Caco-2 (cell line): ENCODE measurements at regions not wholly inside any gene's neighbourhood (a gene's known extent, or its start where the extent isn't known, plus 50 kb on each side); places are given as distances from the start of the nearest gene placed in this dataset.

Source experiments
- BruUV-seq: library from RNA; stranded (reverse); fragments of 400-500 nt; replicated peaks from 2 replicates; lab custom pipeline; 2021; lab: Mats Ljungman, UMichigan
- CTCF ChIA-PET: fragments of 300-600 bp; sonication (Branson Sonifier 250); formaldehyde crosslinking; loops from one replicate; lab custom pipeline; 2022; ENCODE audit warnings: antibody characterized with exemption; lab: Charles Lee
- POLR2A ChIA-PET: fragments of 300-600 bp; sonication (Branson Sonifier 250); formaldehyde crosslinking; loops from one replicate; lab custom pipeline; 2022; ENCODE audit warnings: antibody characterized with exemption; lab: Charles Lee
- DNase-seq, 2 experiments: peaks; one replicate each; pipeline versions ENCODE4 v3.0.0 to v3.0.0-alpha.2; 2020 to 2022
- H3K27me3 ChIP-seq: replicated peaks from 2 replicates; pipeline ENCODE4 v1.6.0; 2011; ENCODE audit warnings: low read length; ENCODE audit not compliant: control insufficient read depth, insufficient read depth
- H3K36me3 ChIP-seq: 2 replicates; pipeline ENCODE4 v1.5.1; 2011; ENCODE audit warnings: low read length; ENCODE audit not compliant: control insufficient read depth, insufficient read depth
- H3K4me1 ChIP-seq: fragments of 250-450 bp; sonication (Bioruptor Pico); 2 replicates; pipeline ENCODE4 v1.5.1; 2020; ENCODE audit warnings: mild to moderate bottlenecking
- H3K4me3 ChIP-seq: 2 replicates; pipeline ENCODE4 v1.5.1; 2011; ENCODE audit warnings: low read depth, mild to moderate bottlenecking, control low read depth, low read length
- H3K9me3 ChIP-seq: fragments of 250-450 bp; sonication (Bioruptor Pico); 2 replicates; pipeline ENCODE4 v1.5.1; 2020; ENCODE audit warnings: mild to moderate bottlenecking, moderate library complexity
- H3K27ac Mint-ChIP-seq: one replicate; pipeline ENCODE4 v1.8.0; 2022; ENCODE audit warnings: mixed read lengths; ENCODE audit not compliant: unreplicated experiment
- H3K27me3 Mint-ChIP-seq: one replicate; pipeline ENCODE4 v1.8.0; 2022; ENCODE audit warnings: mixed read lengths; ENCODE audit not compliant: insufficient read depth, unreplicated experiment
- H3K36me3 Mint-ChIP-seq: one replicate; pipeline ENCODE4 v1.8.0; 2022; ENCODE audit warnings: mild to moderate bottlenecking, mixed read lengths; ENCODE audit not compliant: insufficient read depth, unreplicated experiment
- H3K4me1 Mint-ChIP-seq: one replicate; pipeline ENCODE4 v1.8.0; 2022; ENCODE audit warnings: low read depth, mixed read lengths; ENCODE audit not compliant: unreplicated experiment
- H3K4me3 Mint-ChIP-seq: one replicate; pipeline ENCODE4 v1.8.0; 2022; ENCODE audit warnings: mild to moderate bottlenecking, moderate library complexity, mixed read lengths; ENCODE audit not compliant: unreplicated experiment
- H3K9me3 Mint-ChIP-seq: one replicate; pipeline ENCODE4 v1.8.0; 2022; ENCODE audit warnings: mixed read lengths; ENCODE audit not compliant: unreplicated experiment
- intact Hi-C: fragments of 100-400 bp; cut with micrococcal nuclease; formaldehyde crosslinking; loops from one replicate; pipeline ENCODE4 v1.10.0; 2022; ENCODE audit not compliant: unreplicated experiment
- TF ChIP-seq, protein P1 (sequence below), 2 experiments: fragments of 200-600 bp in 1 of 2; IDR thresholded peaks; 1 replicate in 1 of 2; 2 replicates in 1 of 2; pipeline versions ENCODE4 v1.5.1 to v1.8.0; 2011 to 2022; ENCODE audit warnings: antibody characterized with exemption in 1 of 2, control low read depth in 1 of 2, inconsistent platforms in 1 of 2, low read depth in 1 of 2, low read length in 1 of 2, mild to moderate bottlenecking in 1 of 2, moderate library complexity in 1 of 2; ENCODE audit not compliant: insufficient read depth in 1 of 2, severe bottlenecking in 1 of 2, unreplicated experiment in 1 of 2

DNA sequence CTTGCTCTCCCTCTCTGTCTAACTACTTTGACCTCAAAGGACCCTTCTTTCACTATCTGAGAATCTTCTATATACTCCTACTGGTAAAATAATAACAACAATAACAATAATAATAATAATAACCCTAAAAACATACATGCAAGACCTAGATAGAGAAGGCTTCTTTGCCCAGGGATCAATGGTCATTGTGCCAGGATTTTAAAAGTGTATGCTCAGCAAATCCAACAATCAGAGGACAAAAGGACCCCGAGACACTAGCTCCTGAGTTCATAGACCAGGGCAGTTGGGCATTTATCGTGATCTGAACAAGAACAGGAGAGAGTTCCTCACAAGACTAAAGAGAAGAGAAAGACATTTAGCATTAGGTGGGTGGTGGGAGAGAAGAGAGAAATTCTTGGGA, 358.5 kb downstream of the DAD1 start:
- no peak for DNase-seq
- Histone ChIP-seq H3K36me3 (no peaks in the 10 kb centered on the region), H3K4me3 (no peak overlapping the region), H3K9me3 (peaks cover 21% of the 10 kb centered on the region), H3K4me1 (peaks cover 12% of the 10 kb centered on the region), H3K27me3 (no peaks in the 10 kb centered on the region)
- intact Hi-C loops = no loop called here
- H3K27me3 Mint-ChIP-seq = no peaks in the 10 kb centered on the region
- no peak overlapping the region for H3K27ac Mint-ChIP-seq
- no peaks in the 10 kb centered on the region for H3K4me1 Mint-ChIP-seq
- H3K9me3 Mint-ChIP-seq = peaks cover 27% of the 10 kb centered on the region
- no TSS peak for BruUV-seq
- peaks cover 5% of the 10 kb centered on the region for H3K36me3 Mint-ChIP-seq
- CTCF ChIA-PET = interaction anchor here (1.0 kb wide), 1 partner anchor 155 kb away, joined by 4 read pairs; no protein-coding TSS in a partner anchor
- no peak overlapping the region for H3K4me3 Mint-ChIP-seq
- POLR2A ChIA-PET = no interaction called here
- TF ChIP-seq, protein P1, sequence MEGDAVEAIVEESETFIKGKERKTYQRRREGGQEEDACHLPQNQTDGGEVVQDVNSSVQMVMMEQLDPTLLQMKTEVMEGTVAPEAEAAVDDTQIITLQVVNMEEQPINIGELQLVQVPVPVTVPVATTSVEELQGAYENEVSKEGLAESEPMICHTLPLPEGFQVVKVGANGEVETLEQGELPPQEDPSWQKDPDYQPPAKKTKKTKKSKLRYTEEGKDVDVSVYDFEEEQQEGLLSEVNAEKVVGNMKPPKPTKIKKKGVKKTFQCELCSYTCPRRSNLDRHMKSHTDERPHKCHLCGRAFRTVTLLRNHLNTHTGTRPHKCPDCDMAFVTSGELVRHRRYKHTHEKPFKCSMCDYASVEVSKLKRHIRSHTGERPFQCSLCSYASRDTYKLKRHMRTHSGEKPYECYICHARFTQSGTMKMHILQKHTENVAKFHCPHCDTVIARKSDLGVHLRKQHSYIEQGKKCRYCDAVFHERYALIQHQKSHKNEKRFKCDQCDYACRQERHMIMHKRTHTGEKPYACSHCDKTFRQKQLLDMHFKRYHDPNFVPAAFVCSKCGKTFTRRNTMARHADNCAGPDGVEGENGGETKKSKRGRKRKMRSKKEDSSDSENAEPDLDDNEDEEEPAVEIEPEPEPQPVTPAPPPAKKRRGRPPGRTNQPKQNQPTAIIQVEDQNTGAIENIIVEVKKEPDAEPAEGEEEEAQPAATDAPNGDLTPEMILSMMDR (IDR thresholded peaks at IDR 0.05; ENCODE audit: insufficient read depth in 1 of 2, low read depth in 1 of 2, low read length in 1 of 2, severe bottlenecking in 1 of 2, unreplicated experiment in 1 of 2) = no peak

DNA sequence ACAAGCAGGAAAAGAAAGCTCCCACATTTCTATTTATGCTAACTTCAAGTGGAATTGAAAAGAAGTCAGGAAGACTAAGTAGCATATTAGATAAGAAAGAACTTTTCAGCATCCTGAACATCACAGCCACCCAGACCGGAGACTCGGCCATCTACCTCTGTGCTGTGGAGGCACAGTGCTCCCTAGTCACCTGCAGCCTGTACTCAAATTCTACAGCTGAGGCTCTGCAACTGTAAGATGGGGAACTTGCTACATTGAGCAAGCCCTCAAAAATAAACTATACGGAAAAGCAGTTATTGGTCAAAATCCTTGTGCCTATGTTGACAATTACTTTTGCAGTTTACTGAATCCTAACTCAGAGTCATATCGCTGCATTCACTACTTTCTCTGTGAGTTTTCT, 361.9 kb downstream of the DAD1 start:
- intact Hi-C loops = loop anchor here (2.0 to 10.0 kb wide), 4 partner anchors 62 to 246 kb away; no protein-coding TSS in a partner anchor
- CTCF ChIA-PET = interaction anchor here (0.7 to 2.2 kb wide), 3 partner anchors 37 to 237 kb away, joined by 3 to 11 read pairs (median 4); no protein-coding TSS in a partner anchor
- Mint-ChIP-seq H3K36me3 (peaks cover 5% of the 10 kb centered on the region), H3K9me3 (peaks cover 16% of the 10 kb centered on the region), H3K27ac (no peak overlapping the region), H3K4me3 (no peak overlapping the region), H3K27me3 (no peaks in the 10 kb centered on the region), H3K4me1 (no peaks in the 10 kb centered on the region)
- Histone ChIP-seq H3K27me3 (no peaks in the 10 kb centered on the region), H3K36me3 (no peaks in the 10 kb centered on the region), H3K9me3 (peaks cover 9% of the 10 kb centered on the region), H3K4me1 (peaks cover 15% of the 10 kb centered on the region), H3K4me3 (no peak overlapping the region)
- no TSS peak for BruUV-seq
- DNase-seq = no peak
- TF ChIP-seq, protein P1 (IDR thresholded peaks at IDR 0.05; ENCODE audit: insufficient read depth in 1 of 2, low read depth in 1 of 2, low read length in 1 of 2, severe bottlenecking in 1 of 2, unreplicated experiment in 1 of 2) = no peak
- POLR2A ChIA-PET = no interaction called here

DNA sequence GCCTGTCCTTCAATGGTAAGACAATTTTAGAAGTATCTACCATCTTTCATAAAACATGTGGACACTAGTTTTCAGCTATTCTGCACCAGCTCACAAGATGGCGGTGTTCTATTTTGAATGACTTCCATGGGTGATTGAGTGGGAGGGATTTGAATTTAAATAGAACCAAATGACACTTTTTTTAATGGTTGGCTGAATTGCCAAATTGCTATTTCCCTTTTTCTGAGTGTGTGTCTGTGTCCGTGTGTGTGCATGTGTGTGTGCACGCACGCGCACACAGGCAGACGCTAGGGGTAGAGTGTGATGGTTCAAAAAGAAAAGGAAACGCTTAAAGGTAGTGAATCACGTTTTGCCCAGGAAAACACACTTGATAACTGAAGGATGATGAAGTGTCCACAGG, 362.6 kb downstream of the DAD1 start:
- Histone ChIP-seq H3K4me3 (no peak overlapping the region), H3K9me3 (peaks cover 2% of the 10 kb centered on the region), H3K4me1 (peaks cover 15% of the 10 kb centered on the region), H3K27me3 (no peaks in the 10 kb centered on the region), H3K36me3 (no peaks in the 10 kb centered on the region)
- H3K27ac Mint-ChIP-seq = no peak overlapping the region
- intact Hi-C loops = loop anchor here (1.0 to 10.0 kb wide), 6 partner anchors 39 to 246 kb away; no protein-coding TSS in a partner anchor
- DNase-seq = peak in 1 of 2 experiments; percentile 37
- H3K9me3 Mint-ChIP-seq = peaks cover 13% of the 10 kb centered on the region
- ChIA-PET CTCF (interaction anchor here (0.7 to 2.2 kb wide), 8 partner anchors 25 to 322 kb away, joined by 3 to 11 read pairs (median 4); no protein-coding TSS in a partner anchor), POLR2A (interaction anchor here (0.6 kb wide), 1 partner anchor 151 kb away, joined by 5 read pairs; no protein-coding TSS in a partner anchor)
- BruUV-seq = no TSS peak
- H3K27me3 Mint-ChIP-seq = no peaks in the 10 kb centered on the region
- no peaks in the 10 kb centered on the region for H3K4me1 Mint-ChIP-seq
- TF ChIP-seq, protein P1 (IDR thresholded peaks at IDR 0.05; ENCODE audit: insufficient read depth in 1 of 2, low read depth in 1 of 2, low read length in 1 of 2, severe bottlenecking in 1 of 2, unreplicated experiment in 1 of 2) = peak; percentile 34 to 55
- peaks cover 5% of the 10 kb centered on the region for H3K36me3 Mint-ChIP-seq
- H3K4me3 Mint-ChIP-seq = no peak overlapping the region
